ENCODE measurements at regions not wholly inside any gene's neighbourhood (a gene's known extent, or its start where the extent isn't known, plus 50 kb on each side); places are given as distances from the start of the nearest gene placed in this dataset.

GRCh38 chr3:197369545-197369944 lies 71.1 kb upstream of the DLG1 start:
- Histone ChIP-seq H3K9me3 (ENCODE audit: insufficient read depth, low read length, severe bottlenecking) (no peaks in the 10 kb centered on the region), H3K4me1 (ENCODE audit: insufficient read depth, low read length) (no peaks in the 10 kb centered on the region), H3K79me2 (ENCODE audit: insufficient read depth, low read length) (no peaks in the 10 kb centered on the region), H3K4me3 (ENCODE audit: low read depth in 1 of 2, low read length in 2 of 2) (no peak overlapping the region), H4K20me1 (ENCODE audit: insufficient read depth, low read length) (no peaks in the 10 kb centered on the region), H2AFZ (ENCODE audit: low read depth, low read length) (no peak overlapping the region), H3K27me3 (ENCODE audit: insufficient read depth, low read length, poor library complexity) (peaks cover 24% of the 10 kb centered on the region), H3K4me2 (ENCODE audit: insufficient read depth, low read length) (no peak overlapping the region), H3K9ac (ENCODE audit: low read depth, low read length) (no peak overlapping the region), H3K36me3 (ENCODE audit: insufficient read depth, low read length) (no peaks in the 10 kb centered on the region), H3K27ac (ENCODE audit: low read length) (no peak overlapping the region)
- no peak for ATAC-seq (ENCODE audit: insufficient read depth, low read depth)
- TF ChIP-seq EZH2 (IDR thresholded peaks at IDR 0.05; ENCODE audit: borderline replicate concordance, low read depth, low read length, severe bottlenecking), result no peak
- no peak for TF ChIP-seq CTCF (IDR thresholded peaks at IDR 0.05; ENCODE audit: borderline replicate concordance, extremely low read depth, low read length, poor library complexity, severe bottlenecking)
- no peak for DNase-seq

GRCh38 chr3:197368821-197369220 lies 70.4 kb upstream of the DLG1 start:
- no peak overlapping the region for H3K4me3 ChIP-seq (ENCODE audit: low read depth in 1 of 2, low read length in 2 of 2)
- no peaks in the 10 kb centered on the region for H3K79me2 ChIP-seq (ENCODE audit: insufficient read depth, low read length)
- H3K9ac ChIP-seq (ENCODE audit: low read depth, low read length), result no peak overlapping the region
- H3K4me1 ChIP-seq (ENCODE audit: insufficient read depth, low read length), result no peaks in the 10 kb centered on the region
- H3K27me3 ChIP-seq (ENCODE audit: insufficient read depth, low read length, poor library complexity), result peaks cover 18% of the 10 kb centered on the region
- DNase-seq, result no peak
- H4K20me1 ChIP-seq (ENCODE audit: insufficient read depth, low read length), result no peaks in the 10 kb centered on the region
- H3K27ac ChIP-seq (ENCODE audit: low read length), result no peak overlapping the region
- H3K36me3 ChIP-seq (ENCODE audit: insufficient read depth, low read length), result no peaks in the 10 kb centered on the region
- no peaks in the 10 kb centered on the region for H3K9me3 ChIP-seq (ENCODE audit: insufficient read depth, low read length, severe bottlenecking)
- TF ChIP-seq CTCF (IDR thresholded peaks at IDR 0.05; ENCODE audit: borderline replicate concordance, extremely low read depth, low read length, poor library complexity, severe bottlenecking) (no peak), EZH2 (IDR thresholded peaks at IDR 0.05; ENCODE audit: borderline replicate concordance, low read depth, low read length, severe bottlenecking) (no peak)
- H3K4me2 ChIP-seq (ENCODE audit: insufficient read depth, low read length), result no peak overlapping the region
- H2AFZ ChIP-seq (ENCODE audit: low read depth, low read length), result no peak overlapping the region
- no peak for ATAC-seq (ENCODE audit: insufficient read depth, low read depth)

DNA sequence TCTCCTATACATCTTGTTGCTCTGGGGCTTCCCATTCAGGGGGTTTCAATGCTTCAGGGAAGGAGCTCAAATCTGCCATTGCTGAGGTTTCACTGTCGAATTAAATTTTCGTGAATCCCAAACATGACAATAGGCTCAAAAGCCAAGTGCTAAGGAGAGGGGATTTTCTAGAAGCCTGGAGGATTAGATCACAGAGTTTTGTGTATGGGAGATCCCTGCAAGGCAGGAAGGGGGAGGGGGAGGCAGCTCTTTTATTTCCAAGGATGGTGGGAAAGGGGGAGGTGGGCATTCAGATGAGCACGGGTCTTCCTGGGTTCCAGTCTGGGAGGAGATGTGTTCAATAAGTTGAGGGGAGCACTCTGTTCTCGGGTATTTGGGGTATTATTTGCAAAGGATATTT lies 69.9 kb upstream of the DLG1 start:
- Histone ChIP-seq H3K9me3 (ENCODE audit: insufficient read depth, low read length, severe bottlenecking) (no peaks in the 10 kb centered on the region), H3K9ac (ENCODE audit: low read depth, low read length) (no peak overlapping the region), H3K27me3 (ENCODE audit: insufficient read depth, low read length, poor library complexity) (peaks cover 17% of the 10 kb centered on the region), H3K79me2 (ENCODE audit: insufficient read depth, low read length) (no peaks in the 10 kb centered on the region), H3K27ac (ENCODE audit: low read length) (no peak overlapping the region), H3K4me2 (ENCODE audit: insufficient read depth, low read length) (no peak overlapping the region), H2AFZ (ENCODE audit: low read depth, low read length) (no peak overlapping the region), H4K20me1 (ENCODE audit: insufficient read depth, low read length) (no peaks in the 10 kb centered on the region), H3K4me1 (ENCODE audit: insufficient read depth, low read length) (no peaks in the 10 kb centered on the region), H3K36me3 (ENCODE audit: insufficient read depth, low read length) (no peaks in the 10 kb centered on the region), H3K4me3 (ENCODE audit: low read depth in 1 of 2, low read length in 2 of 2) (no peak overlapping the region)
- DNase-seq (no peak), ATAC-seq (ENCODE audit: insufficient read depth, low read depth) (no peak)
- TF ChIP-seq CTCF (IDR thresholded peaks at IDR 0.05; ENCODE audit: borderline replicate concordance, extremely low read depth, low read length, poor library complexity, severe bottlenecking) (no peak), EZH2 (IDR thresholded peaks at IDR 0.05; ENCODE audit: borderline replicate concordance, low read depth, low read length, severe bottlenecking) (no peak)

All from DND-41 (cell line).